Frontal cortex (tissue), 3 donors: ENCODE measurements at regions not wholly inside any gene's neighbourhood (a gene's known extent, or its start where the extent isn't known, plus 50 kb on each side); places are given as distances from the start of the nearest gene placed in this dataset.

Source experiments
- DNase-seq, 2 donors: peaks; one replicate each; pipeline ENCODE4 v3.0.0; 2012; ENCODE audit warnings: low spot score in 2 of 2
- FAIRE-seq: peaks from 2 replicates; lab custom pipeline; 2012; peaks lifted over from hg19 to GRCh38; lab: Jason Lieb, UNC
- donor health status: control.
- donor health status: control.
- donor health status: control.

DNA sequence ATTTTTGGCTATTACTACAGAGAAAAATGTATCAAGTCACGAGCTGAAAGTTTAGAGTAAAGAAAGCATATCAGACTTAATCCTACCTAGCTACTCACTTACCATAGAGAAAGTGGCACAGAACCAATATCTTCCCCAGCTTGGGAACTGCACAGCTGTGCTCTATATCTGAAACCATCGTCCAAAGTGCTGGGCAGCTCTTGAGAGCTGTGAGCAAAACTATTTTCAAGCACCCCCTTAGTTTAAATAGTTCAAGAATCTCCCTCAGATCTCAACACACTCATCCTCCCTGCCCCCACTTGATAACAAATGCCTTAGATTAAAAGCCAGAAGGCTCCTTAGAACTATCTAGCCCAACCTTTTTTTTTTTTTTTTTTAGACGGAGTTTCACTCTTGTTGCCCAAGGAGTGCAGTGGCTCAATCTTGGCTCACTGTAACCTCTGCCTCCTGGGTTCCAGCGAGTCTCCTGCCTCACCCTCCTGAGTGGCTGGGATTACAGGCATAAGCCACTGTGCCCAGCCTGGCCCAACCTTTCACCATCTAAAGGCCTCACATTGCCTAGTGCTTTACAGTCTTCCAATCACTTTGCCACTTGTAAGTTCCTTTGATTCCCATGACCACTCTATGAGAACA is 94.2 kb upstream of the APC start:
- DNase-seq, result no peak
- FAIRE-seq, result no peak

DNA sequence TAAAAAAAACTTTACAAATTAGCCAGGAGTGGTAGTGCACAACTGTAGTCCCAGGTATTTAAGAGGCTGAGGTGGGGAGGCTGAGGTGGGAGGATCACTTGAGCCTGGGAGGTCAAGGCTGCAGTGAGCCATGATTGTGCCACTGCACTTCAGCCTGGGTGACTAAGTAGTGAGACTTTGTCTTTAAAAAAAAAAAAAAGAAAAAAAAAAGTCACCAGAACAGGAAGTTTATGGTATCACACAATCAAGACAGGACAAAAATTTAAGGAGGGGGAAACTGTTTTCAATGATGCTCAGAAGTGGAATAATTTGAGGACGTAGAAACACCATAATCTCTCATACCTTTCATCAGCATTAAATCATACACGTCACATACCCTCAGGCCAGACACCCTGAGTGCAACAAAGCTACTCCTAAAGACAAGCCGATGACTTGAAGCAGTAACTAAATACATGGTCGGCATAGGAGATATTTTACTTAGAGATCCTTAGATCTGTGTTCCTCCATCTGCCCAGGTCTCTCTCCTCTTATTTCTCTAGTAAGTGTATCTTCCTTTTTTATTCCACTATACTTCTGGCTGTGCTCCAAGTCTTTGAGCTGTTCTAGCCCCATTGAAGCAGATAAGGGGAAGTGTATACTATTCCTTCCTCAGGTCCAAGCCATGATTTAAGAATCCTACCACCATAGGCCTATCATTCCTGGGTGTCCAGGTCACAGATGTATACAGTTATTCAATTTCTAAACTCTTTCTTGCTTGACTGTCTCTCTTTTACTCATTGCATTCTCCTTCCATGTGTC is 91.3 kb upstream of the APC start:
- FAIRE-seq (no peak), DNase-seq (no peak)

DNA sequence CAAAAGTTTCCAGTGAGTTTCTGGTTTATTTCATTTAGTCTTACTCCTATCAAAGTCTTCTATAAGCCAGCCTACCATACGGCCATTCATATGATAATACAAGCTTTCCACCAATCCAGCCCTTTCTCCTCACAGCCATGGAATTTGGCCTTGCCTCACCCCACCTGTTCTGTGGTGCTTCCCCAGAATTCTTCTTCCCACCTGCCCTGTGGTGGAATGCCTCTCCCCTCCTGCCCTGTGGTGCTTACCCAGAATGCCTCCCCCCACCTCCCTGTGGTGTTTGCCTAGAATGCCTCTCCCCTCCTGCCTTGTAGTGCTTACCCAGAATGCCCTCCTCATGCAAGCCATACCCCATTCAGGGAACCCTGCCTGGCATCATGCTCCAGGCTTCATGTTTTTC is 90.3 kb upstream of the APC start:
- FAIRE-seq (no peak), DNase-seq (no peak)

DNA sequence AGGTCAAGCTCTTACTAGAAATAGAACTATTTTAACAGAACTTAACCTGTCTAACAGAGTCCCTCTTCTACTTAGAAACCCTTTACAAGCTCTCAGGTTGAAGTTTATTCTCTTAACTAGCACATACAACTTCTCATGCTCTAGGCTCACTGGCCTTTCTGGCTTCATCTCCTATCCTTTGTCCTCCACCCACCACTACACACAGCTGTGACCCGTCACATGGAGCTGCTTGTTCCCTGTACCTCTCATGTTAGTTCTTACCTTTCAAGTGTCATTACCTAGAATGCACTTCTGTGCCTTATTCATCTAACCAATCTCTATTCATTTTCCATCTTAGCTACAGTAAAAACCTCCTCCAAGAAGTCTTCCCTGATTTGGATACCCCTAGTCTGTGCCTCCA is 89.4 kb upstream of the APC start:
- DNase-seq (no peak), FAIRE-seq (no peak)

DNA sequence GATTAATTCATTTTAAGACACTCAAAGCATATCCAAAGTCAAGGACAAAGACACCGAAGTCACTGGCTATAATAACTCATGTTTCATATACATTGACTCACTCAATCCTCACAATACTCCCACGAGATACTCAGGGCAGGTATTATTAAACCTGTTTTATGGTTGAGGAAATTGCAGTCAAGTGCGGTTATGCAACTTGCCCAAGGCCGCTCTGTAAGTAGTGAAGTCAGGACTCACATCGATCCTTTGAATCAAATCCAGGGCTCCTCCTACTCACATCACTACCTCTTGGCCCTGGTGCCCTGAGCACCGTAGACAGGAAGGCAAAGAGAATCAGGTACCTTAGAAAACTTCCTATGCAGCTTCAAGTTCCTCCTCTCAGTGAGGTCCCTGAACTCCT is 87.8 kb upstream of the APC start:
- no peak for FAIRE-seq
- no peak for DNase-seq

DNA sequence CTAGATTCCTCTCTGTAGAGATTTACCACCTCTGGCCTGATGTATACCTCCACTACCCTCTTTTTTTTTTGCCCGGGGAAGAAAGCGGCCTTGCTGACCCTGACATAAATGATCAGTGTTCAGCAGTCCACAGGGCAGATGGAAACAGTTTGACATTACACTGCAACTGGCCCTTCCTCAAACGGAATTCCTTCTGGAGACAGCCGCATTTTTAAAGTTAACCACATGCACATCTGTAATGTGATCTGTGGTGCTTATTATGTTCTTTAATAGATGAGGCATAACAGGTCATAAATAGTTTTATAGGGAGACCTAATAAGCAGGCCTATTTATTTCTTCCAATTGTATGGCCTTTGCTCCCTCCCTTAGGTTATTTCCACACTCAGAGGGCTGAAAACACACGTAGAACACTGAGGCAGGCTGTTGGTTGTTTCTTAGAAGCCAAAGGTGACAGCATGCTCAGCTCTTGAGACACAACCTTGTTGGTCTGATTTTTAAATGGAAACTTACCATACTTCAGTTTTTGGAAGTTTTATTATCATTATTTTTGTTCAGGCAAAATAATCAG is 84.0 kb upstream of the APC start:
- no peak for FAIRE-seq
- no peak for DNase-seq

DNA sequence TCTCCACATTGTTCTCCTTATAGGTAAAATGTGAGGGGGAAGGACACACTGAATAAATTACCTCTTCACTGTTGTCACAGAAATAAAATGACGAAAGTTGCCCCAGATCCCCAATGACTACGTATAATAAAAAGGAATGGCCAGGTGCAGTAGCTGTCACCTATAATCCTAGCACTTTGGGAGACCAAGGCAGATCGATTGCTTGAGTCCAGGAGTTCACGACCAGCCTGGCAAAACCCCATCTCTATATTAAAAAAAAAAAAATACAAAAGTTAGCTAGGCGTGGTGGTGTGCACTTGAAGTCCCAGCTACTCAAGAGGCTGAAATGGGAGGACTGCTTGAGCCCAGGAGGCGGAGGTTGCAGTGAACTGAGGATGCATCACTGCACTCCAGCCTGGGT is 82.2 kb upstream of the APC start:
- no peak for FAIRE-seq

DNA sequence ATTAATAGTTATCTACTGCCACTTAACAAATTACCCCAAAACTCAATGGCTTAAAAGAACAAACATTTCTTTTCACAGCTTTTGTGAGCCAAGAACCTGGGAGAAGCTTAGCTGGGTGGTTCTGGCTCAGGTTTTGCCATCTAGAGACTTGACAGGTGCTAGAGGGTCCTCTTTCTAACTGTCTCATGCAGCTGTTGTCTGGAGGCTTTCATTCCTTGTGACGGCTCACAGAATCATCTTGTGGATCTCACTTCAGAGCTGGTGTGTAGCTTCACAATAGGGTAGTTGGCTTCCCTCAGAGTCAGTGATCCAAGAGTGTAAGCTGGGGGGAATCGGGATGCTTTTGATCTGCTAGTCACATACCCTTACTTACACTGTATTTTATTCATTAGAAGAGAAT is 81.2 kb upstream of the APC start:
- no peak for DNase-seq
- FAIRE-seq, result no peak

More for the DNA sequence above, 82.2 kb upstream of the APC start:
- no peak for DNase-seq

DNA sequence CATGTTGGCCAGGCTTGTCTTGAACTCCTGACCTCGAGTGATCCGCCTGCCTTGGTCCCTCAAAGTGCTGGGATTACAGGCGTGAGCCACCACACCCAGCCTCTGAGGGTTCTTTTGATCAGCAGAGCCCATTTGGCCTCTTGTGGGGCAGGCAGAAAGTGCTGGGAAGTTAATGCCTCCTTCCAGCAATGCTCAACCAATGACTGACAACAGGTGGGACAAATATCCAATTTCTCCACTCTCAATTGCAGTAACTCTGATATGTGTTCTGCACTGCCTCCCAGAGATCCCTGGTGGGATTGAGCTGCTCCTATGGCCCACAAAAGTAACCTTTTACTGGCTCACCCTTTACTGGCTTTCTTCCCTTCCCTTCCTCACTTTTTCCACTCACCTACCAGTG is 79.9 kb upstream of the APC start:
- no peak for FAIRE-seq
- DNase-seq, result no peak

DNA sequence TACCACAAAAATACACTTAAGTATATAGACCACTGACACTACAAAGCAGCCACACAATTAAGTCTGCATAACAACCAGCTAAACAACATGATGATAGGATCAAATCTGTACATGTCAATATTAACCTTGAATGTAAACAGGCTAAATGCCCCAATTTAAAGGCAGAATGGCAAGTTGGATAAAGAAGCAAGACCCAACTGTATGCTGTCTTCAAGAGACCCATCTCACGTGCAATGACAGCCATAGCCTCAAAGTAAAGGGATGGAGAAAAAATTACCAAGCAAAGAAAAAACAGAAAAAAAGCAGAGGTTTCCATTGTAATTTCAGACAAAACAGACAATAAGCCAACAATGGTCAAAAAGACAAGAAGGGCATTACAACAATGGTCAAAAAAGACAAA is 77.3 kb upstream of the APC start:
- no peak for FAIRE-seq

DNA sequence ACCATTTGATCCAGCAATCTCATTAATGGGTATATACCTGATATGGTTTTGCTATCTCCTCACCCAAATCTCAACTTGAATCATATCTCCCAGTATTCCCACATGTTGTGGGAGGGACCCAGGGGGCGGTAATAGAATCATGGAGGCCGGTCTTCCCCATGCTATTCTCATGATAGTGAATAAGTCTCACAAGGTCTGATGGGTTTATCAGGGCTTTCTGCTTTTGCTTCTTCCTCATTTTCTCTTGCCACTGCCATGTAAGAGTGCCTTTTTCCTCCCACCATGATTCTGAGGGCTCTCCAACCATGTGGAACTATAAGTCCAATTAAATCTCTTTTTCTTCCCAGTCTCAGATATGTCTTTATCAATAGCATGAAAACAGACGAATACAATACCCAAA is 74.5 kb upstream of the APC start:
- DNase-seq, result no peak
- FAIRE-seq, result no peak

More for the DNA sequence above, 77.3 kb upstream of the APC start:
- DNase-seq, result no peak

DNA sequence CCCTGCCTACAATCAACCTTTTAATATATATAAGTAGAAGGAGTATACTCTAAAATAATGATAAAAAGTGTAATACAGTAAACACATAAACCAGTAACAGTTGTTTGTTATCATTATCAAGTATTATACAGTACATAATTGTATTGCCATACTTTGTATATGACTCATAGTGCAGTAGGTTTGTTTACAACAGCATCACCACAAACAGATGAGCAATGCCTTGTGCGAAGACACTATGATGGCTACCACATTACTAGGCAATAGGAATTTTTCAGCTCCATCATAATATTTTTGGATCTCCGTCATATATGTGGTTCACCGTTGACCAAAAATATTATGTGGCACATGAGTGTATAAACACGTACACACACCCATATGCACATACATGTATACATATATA is 69.7 kb upstream of the APC start:
- FAIRE-seq (no peak), DNase-seq (no peak)

DNA sequence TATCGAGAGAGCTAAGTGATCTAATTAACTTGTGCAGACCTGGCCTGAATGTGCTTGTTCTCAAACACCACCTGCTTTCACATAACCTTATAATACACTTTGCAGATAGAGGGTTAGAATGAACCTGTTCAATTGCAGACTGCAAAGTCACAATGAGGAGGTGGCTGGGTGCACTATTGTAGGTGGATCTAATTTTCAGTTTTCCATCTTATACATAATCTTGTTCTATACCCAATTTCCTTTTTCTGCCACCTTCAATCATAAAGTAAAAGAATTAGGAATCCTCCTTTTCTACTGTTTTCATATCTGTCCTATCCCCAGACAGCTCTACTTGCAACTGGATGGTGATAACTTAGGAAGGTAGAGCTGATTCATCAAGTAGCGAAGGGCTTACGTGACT is 68.8 kb upstream of the APC start:
- DNase-seq, result no peak
- no peak for FAIRE-seq

DNA sequence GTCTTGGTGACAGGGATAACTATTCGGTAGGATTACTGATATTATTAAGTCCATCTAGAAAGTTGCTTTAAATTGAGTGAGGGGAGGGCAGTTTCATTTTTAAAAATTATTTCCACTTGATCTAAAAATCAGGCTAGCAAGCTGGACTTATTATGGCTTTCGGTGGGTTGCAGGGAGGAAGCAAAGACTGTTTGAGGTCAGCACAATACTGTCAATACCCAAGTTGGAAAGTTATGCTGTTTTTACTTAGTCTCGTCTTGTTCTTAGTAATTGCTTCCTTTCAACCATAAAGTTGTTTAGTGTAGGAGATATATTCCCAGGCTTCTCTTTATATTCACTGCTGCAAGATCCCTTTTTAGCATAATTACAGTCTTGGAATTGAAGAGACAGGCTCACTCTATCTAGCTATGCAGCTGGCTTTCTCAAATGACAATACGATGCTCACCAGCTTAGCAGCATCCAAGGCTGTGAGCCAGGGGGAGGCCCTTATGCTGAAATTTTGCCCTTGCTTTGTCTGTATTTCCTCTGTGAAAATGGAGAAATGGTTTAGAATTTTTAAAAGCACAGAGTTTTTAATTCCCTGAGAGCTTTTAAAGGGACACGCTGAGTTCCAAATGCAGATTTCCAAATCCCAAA is 68.2 kb upstream of the APC start:
- no peak for FAIRE-seq
- DNase-seq, result no peak

DNA sequence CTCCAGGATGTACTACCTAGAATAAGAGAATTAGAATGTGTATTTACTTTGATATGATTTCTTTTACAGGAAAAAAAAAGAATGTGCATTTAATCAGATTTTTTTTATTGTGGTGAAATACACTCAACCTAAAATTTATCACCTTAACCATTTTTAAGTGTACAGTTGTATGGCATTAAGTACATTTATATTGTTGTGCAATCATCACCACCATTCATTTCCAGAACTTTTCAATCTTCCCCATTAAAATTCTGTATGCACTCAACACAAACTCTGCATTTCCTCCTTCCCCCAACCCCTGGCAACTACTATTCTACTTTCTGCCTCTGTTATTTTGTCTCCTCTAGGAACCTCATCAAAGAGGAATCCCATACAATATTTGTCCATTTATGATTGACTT is 66.0 kb upstream of the APC start:
- DNase-seq, result no peak
- no peak for FAIRE-seq

DNA sequence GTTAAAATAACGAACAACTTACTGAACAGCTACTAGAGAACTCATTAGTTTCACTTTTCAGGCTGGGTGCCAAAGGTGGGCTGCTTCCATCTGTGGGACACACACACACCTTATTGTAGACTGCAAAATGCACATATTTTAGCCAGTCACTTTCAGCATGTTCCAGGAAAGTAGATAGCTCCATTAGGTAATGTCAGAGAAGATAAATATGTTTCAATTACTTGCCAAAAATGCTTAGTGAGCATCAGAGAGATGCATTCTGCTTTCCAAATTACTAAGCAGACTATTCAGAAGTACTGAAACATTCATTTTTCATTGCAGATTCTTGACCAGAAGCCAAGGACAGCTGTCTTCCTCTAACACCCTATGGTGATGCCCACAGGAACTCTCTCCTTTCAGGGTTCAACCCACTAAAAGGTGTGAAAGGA is 56.2 kb upstream of the APC start:
- DNase-seq, result no peak
- FAIRE-seq, result no peak

DNA sequence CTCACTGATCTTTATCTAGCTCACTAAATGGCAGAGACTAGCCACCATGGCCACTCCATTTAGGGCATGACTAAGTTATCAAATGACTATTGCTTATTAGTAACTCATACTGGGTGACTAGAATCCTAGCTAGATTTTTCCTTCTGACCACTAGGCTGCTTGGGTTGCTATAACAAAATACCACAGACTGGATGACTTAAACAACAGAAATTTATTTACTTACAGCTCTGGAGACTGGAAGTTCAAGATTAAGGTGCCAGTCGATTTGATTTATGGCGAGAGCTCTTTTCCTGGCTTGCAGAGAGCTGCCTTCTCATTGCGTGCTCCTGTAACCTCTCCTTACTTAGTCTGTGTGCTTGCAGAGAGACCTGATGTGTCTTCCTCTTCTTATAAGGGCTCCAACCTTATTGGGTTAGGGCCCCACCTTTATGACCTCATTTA is 55.0 kb upstream of the APC start:
- DNase-seq, result no peak
- no peak for FAIRE-seq

DNA sequence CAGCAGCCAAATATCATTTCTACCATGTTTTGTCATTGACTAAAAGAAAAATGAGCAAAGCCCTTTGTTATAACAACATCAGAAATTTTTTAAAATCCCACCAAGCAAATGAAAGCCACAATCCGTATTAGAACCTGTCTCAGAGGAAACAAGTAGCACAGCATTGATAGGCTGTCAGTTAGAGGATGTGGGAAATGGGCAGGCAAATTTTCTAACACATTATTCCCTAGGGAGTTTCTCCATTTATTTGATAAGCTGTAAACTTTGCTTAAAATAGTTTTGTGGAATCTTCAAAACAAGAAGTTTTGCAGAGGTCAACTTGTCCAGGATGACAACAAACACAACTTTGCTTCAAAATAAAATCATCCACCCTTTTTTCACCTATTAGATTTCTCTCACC is 53.6 kb upstream of the APC start:
- DNase-seq (no peak), FAIRE-seq (no peak)

DNA sequence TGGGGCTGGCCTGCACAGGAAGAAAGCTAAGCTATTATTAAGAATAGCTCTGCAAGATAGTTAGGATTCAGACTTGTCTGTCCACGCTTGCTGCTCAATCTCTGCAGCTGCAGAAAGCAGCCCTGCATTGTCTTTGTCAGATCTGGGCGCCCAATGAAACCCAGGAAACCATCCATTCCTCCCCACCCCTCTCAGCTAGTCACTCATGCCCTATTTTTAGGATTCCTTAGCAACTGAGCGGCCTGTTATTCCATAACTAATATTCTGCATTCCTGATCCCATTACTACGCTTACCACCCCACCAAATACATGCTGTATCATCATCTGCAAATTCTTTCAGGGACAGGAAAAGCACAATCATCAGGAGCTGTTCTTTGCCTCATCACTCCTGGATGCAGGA is 52.9 kb upstream of the APC start:
- DNase-seq, result peak in 1 of 2 donors; percentile 16
- FAIRE-seq, result no peak

DNA sequence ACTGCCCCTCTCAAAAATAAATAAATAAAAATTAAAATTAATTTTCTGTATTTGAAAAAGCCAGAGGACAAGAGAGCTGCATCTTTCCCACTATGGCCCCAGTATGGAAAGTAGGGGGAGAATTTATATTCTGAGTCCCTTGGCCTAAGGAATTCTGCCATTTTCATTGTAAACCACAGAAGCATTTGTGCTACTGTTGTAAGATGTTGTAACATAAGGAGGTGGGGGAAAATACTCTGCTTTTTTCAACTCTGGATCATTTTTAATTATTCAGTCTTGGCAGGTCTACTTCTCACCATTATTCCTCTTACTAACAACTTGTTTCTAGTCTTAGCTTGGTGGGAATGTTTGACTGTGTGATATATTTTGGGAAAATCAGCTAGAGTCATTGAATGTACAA is 52.3 kb upstream of the APC start:
- no peak for FAIRE-seq
- DNase-seq, result no peak

DNA sequence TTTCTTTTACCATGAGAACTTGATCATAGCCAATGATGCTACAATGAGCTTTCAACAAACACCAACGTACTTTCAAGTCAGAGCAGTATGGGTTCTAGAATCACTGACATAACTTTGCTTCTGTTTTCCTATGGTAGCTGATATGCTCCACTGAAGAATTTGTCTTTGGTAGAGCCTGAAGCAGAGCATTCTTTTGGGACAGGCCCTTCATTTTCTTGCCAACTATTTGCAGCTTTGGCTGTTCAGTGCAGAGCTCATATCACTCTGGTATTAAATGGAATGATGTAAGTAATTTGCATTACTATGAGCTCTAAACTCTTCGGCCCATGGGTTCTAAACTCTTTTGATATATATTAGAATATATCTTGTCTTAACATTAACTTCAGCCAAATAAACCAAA is 51.8 kb upstream of the APC start:
- DNase-seq (no peak), FAIRE-seq (no peak)
